Mesendoderm (in vitro differentiated cells): ENCODE measurements at regions not wholly inside any gene's neighbourhood (a gene's known extent, or its start where the extent isn't known, plus 50 kb on each side); places are given as distances from the start of the nearest gene placed in this dataset.

Source experiments
- DNase-seq: peaks from one replicate; pipeline ENCODE4 v3.0.0; 2013
- H2AK5ac ChIP-seq: 2 replicates; pipeline ENCODE4 v1.6.1; 2013; ENCODE audit warnings: low read length, inconsistent platforms
- H2BK120ac ChIP-seq: 2 replicates; pipeline ENCODE4 v1.6.1; 2013; ENCODE audit warnings: low read depth, mild to moderate bottlenecking, low read length, moderate library complexity, mixed read lengths
- H2BK15ac ChIP-seq: replicated peaks from 2 replicates; pipeline ENCODE4 v1.6.1; 2013; ENCODE audit warnings: low read depth, mild to moderate bottlenecking, moderate library complexity
- H2BK5ac ChIP-seq: 2 replicates; pipeline ENCODE4 v1.6.1; 2013; ENCODE audit warnings: low read length, inconsistent platforms
- H3K18ac ChIP-seq: 2 replicates; pipeline ENCODE4 v1.6.1; 2013; ENCODE audit warnings: mild to moderate bottlenecking, low read length, mixed read lengths
- H3K23ac ChIP-seq: one replicate; pipeline ENCODE4 v1.6.1; 2013; ENCODE audit warnings: low read length
- H3K27ac ChIP-seq: 2 replicates; pipeline ENCODE4 v1.5.1; 2013; ENCODE audit warnings: low read depth, mild to moderate bottlenecking, inconsistent platforms, low read length, moderate library complexity
- H3K27me3 ChIP-seq: 2 replicates; pipeline ENCODE4 v1.6.1; 2013; ENCODE audit warnings: low read length, control low read depth, mild to moderate bottlenecking, inconsistent platforms; ENCODE audit not compliant: insufficient read depth, poor library complexity
- H3K36me3 ChIP-seq: 2 replicates; pipeline ENCODE4 v1.6.1; 2013; ENCODE audit warnings: low read length, inconsistent platforms; ENCODE audit not compliant: control insufficient read depth, insufficient read depth
- H3K4ac ChIP-seq: one replicate; pipeline ENCODE4 v1.6.1; 2013; ENCODE audit warnings: low read depth, mild to moderate bottlenecking, low read length, moderate library complexity
- H3K4me1 ChIP-seq: 2 replicates; pipeline ENCODE4 v1.6.1; 2013; ENCODE audit warnings: low read depth, low read length, inconsistent platforms; ENCODE audit not compliant: control insufficient read depth
- H3K4me2 ChIP-seq: 2 replicates; pipeline ENCODE4 v1.6.1; 2013; ENCODE audit warnings: low read length
- H3K4me3 ChIP-seq: 2 replicates; pipeline ENCODE4 v1.5.1; 2013; ENCODE audit warnings: mild to moderate bottlenecking, low read length
- H3K56ac ChIP-seq: one replicate; pipeline ENCODE4 v1.6.1; 2013; ENCODE audit warnings: low read length
- H3K79me1 ChIP-seq: 2 replicates; pipeline ENCODE4 v1.6.1; 2013; ENCODE audit warnings: low read length, inconsistent platforms
- H3K79me2 ChIP-seq: 2 replicates; pipeline ENCODE4 v1.6.1; 2013; ENCODE audit warnings: mild to moderate bottlenecking, low read length; ENCODE audit not compliant: control insufficient read depth, insufficient read depth
- H3K9ac ChIP-seq: 2 replicates; pipeline ENCODE4 v1.6.1; 2013; ENCODE audit warnings: low read length, inconsistent platforms
- H4K5ac ChIP-seq: one replicate; pipeline ENCODE4 v1.6.1; 2013; ENCODE audit warnings: low read length
- H4K8ac ChIP-seq: one replicate; pipeline ENCODE4 v1.6.1; 2013; ENCODE audit warnings: low read depth, mild to moderate bottlenecking, control low read depth, low read length, moderate library complexity
- WGBS: extraction: QIAGEN DNeasy Blood & Tissue Kit; methylation state at CpG from one replicate; pipeline ENCODE4 v1.1.7; 2013; ENCODE audit warnings: low lambda C conversion rate, missing lambda C conversion rate; ENCODE audit not compliant: insufficient coverage; ENCODE audit errors: extremely low coverage; 5-methylcytosine and 5-hydroxymethylcytosine counted together

- no peak overlapping the region for H3K56ac ChIP-seq
- no peak overlapping the region for H3K23ac ChIP-seq
- no peak overlapping the region for H2AK5ac ChIP-seq
- no peak overlapping the region for H3K18ac ChIP-seq
- H3K4ac ChIP-seq: no peak overlapping the region
- H3K4me1 ChIP-seq: no peaks in the 10 kb centered on the region
- no peak overlapping the region for H3K9ac ChIP-seq
- WGBS: no CpG with 5 or more reads among the region's 2 CpGs
- H3K4me2 ChIP-seq: no peak overlapping the region
- H3K79me1 ChIP-seq: no peaks in the 10 kb centered on the region
- H2BK5ac ChIP-seq: no peak overlapping the region
- no peaks in the 10 kb centered on the region for H3K79me2 ChIP-seq
- no peak overlapping the region for H4K8ac ChIP-seq
- no peak overlapping the region for H4K5ac ChIP-seq
- H3K4me3 ChIP-seq: no peak overlapping the region
- DNase-seq: no peak
- no peak overlapping the region for H2BK120ac ChIP-seq
- no peaks in the 10 kb centered on the region for H3K36me3 ChIP-seq
- no peak overlapping the region for H3K27ac ChIP-seq
- no peak overlapping the region for H2BK15ac ChIP-seq
- H3K27me3 ChIP-seq: no peaks in the 10 kb centered on the region
Observed at GRCh38 chr10:81042647-81043046, 504.9 kb downstream of the SH2D4B start.

DNA sequence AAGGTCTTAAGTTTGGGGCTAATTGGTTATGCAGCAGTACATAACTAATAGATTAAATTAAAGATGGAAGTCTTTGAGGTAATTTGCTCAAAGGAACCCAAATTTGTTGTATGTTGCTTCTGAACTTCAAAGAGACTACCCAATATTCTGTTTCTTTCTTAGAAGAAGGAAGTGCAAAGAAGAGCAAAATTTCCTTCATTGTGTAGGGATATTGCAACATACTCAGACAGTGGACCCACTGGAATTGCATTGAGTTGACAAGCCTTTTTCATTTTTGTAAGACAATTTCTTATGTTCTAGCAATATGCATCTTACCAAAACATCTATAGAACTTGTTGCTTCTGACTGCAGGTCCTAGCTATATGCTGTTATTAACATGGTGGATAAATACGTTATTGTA is 527.8 kb downstream of the SH2D4B start:
- WGBS: no CpG with 5 or more reads among the region's 1 CpG
- DNase-seq: no peak
- no peak overlapping the region for H3K56ac ChIP-seq

GRCh38 chr10:81068460-81068859 is 530.8 kb downstream of the SH2D4B start:
- Histone ChIP-seq H3K4me1 (no peaks in the 10 kb centered on the region), H3K79me1 (no peaks in the 10 kb centered on the region), H3K79me2 (no peaks in the 10 kb centered on the region), H3K9ac (no peak overlapping the region), H2BK15ac (no peak overlapping the region), H4K5ac (no peak overlapping the region), H3K36me3 (no peaks in the 10 kb centered on the region), H3K56ac (no peak overlapping the region), H3K4me3 (no peak overlapping the region), H3K4me2 (no peak overlapping the region), H2AK5ac (no peak overlapping the region), H3K4ac (no peak overlapping the region), H3K27me3 (no peaks in the 10 kb centered on the region), H2BK120ac (no peak overlapping the region), H2BK5ac (no peak overlapping the region), H3K23ac (no peak overlapping the region), H3K27ac (no peak overlapping the region), H4K8ac (no peak overlapping the region), H3K18ac (no peak overlapping the region)
- WGBS: no CpG with 5 or more reads among the region's 3 CpGs
- DNase-seq: no peak

More for the DNA sequence above, 527.8 kb downstream of the SH2D4B start:
- H3K79me2 ChIP-seq: no peaks in the 10 kb centered on the region
- H3K4ac ChIP-seq: no peak overlapping the region
- no peak overlapping the region for H4K5ac ChIP-seq
- no peak overlapping the region for H2BK120ac ChIP-seq
- no peaks in the 10 kb centered on the region for H3K4me1 ChIP-seq
- H3K27me3 ChIP-seq: no peaks in the 10 kb centered on the region
- no peak overlapping the region for H2BK5ac ChIP-seq
- no peak overlapping the region for H3K4me3 ChIP-seq
- H2AK5ac ChIP-seq: no peak overlapping the region
- H3K4me2 ChIP-seq: no peak overlapping the region
- no peaks in the 10 kb centered on the region for H3K36me3 ChIP-seq
- H2BK15ac ChIP-seq: no peak overlapping the region
- no peak overlapping the region for H3K27ac ChIP-seq
- no peak overlapping the region for H3K23ac ChIP-seq
- H4K8ac ChIP-seq: no peak overlapping the region
- H3K79me1 ChIP-seq: no peaks in the 10 kb centered on the region
- no peak overlapping the region for H3K9ac ChIP-seq
- no peak overlapping the region for H3K18ac ChIP-seq

- no peak overlapping the region for H3K23ac ChIP-seq
- no peak overlapping the region for H3K56ac ChIP-seq
- no peaks in the 10 kb centered on the region for H3K4me1 ChIP-seq
- no peaks in the 10 kb centered on the region for H3K79me1 ChIP-seq
- no peak overlapping the region for H3K4me3 ChIP-seq
- WGBS: no CpG with 5 or more reads among the region's 3 CpGs
- H3K36me3 ChIP-seq: no peaks in the 10 kb centered on the region
- H3K4me2 ChIP-seq: no peak overlapping the region
- H4K5ac ChIP-seq: no peak overlapping the region
- H3K27me3 ChIP-seq: no peaks in the 10 kb centered on the region
- no peak overlapping the region for H2BK5ac ChIP-seq
- no peak overlapping the region for H3K18ac ChIP-seq
- H4K8ac ChIP-seq: no peak overlapping the region
- no peak overlapping the region for H2BK120ac ChIP-seq
- no peak overlapping the region for H2AK5ac ChIP-seq
- H3K27ac ChIP-seq: no peak overlapping the region
- H3K4ac ChIP-seq: no peak overlapping the region
- no peak overlapping the region for H3K9ac ChIP-seq
- H2BK15ac ChIP-seq: no peak overlapping the region
- no peaks in the 10 kb centered on the region for H3K79me2 ChIP-seq
- no peak for DNase-seq
Observed at GRCh38 chr10:81071087-81071796, 533.5 kb downstream of the SH2D4B start.

GRCh38 chr10:81073155-81073554 is 535.5 kb downstream of the SH2D4B start:
- no peaks in the 10 kb centered on the region for H3K27me3 ChIP-seq
- H3K27ac ChIP-seq: no peak overlapping the region
- no peak overlapping the region for H3K9ac ChIP-seq
- no peak overlapping the region for H2BK120ac ChIP-seq
- no peak overlapping the region for H3K18ac ChIP-seq
- no peaks in the 10 kb centered on the region for H3K79me1 ChIP-seq
- no peaks in the 10 kb centered on the region for H3K36me3 ChIP-seq
- H2BK5ac ChIP-seq: no peak overlapping the region
- H4K5ac ChIP-seq: no peak overlapping the region
- DNase-seq: no peak
- H2AK5ac ChIP-seq: no peak overlapping the region
- H3K4me1 ChIP-seq: no peaks in the 10 kb centered on the region
- no peak overlapping the region for H3K23ac ChIP-seq
- H4K8ac ChIP-seq: no peak overlapping the region
- H3K79me2 ChIP-seq: no peaks in the 10 kb centered on the region
- H3K4me2 ChIP-seq: no peak overlapping the region
- H2BK15ac ChIP-seq: no peak overlapping the region
- H3K56ac ChIP-seq: no peak overlapping the region
- WGBS: no CpG with 5 or more reads among the region's 2 CpGs
- H3K4me3 ChIP-seq: no peak overlapping the region
- no peak overlapping the region for H3K4ac ChIP-seq
